HCT116 (cell line): ENCODE measurements at regions not wholly inside any gene's neighbourhood (a gene's known extent, or its start where the extent isn't known, plus 50 kb on each side); places are given as distances from the start of the nearest gene placed in this dataset.

Experiments used
- ATAC-seq: fragments of 200-7000 bp; cut with Tn5 transposase; 2 replicates; pipeline ENCODE4 v1.9.1; 2020; ENCODE audit warnings: mild to moderate bottlenecking, moderate library complexity
- BruUV-seq: library from RNA; stranded (reverse); fragments of 400-500 nt; replicated peaks from 2 replicates; lab custom pipeline; 2021; lab: Mats Ljungman, UMichigan
- CTCF ChIA-PET: fragments of 300-600 bp; sonication (Branson Sonifier 250); formaldehyde crosslinking; loops from one replicate; lab custom pipeline; 2021; ENCODE audit warnings: antibody characterized with exemption; lab: Charles Lee
- POLR2A ChIA-PET: fragments of 300-600, 350-600 bp; sonication (Branson Sonifier 250); formaldehyde crosslinking; loops from one replicate; lab custom pipeline; 2021; ENCODE audit warnings: antibody characterized with exemption; lab: Charles Lee
- RAD21 ChIA-PET, 2 experiments: fragments of 300-600 bp; sonication (Branson Sonifier 250); formaldehyde crosslinking; loops; one replicate each; lab custom pipeline; 2023; ENCODE audit warnings: low total read pairs in 2 of 2; ENCODE audit not compliant: uncharacterized antibody in 2 of 2, unreplicated experiment in 2 of 2, low non-redundant PET in 1 of 2; lab: Charles Lee
- DNase-seq: peaks from one replicate; pipeline ENCODE4 v3.0.0-alpha.2; 2010; ENCODE audit warnings: low read depth, low spot score
- H2AFZ ChIP-seq: fragments of 200-600 bp; shearing (Covaris generic), sonication (generic); 2 replicates; pipeline ENCODE4 v1.6.1; 2017; ENCODE audit warnings: low read depth, mixed run types, mixed read lengths, antibody characterized with exemption, low read length; ENCODE audit not compliant: poor library complexity, severe bottlenecking
- H3K27ac ChIP-seq: 2 replicates; pipeline ENCODE4 v1.5.1; 2012; ENCODE audit warnings: low read depth, low read length
- H3K27me3 ChIP-seq: fragments of 200-600 bp; sonication (generic); 2 replicates; pipeline ENCODE4 v1.6.1; 2016; ENCODE audit warnings: mixed run types, low read length, mixed read lengths; ENCODE audit not compliant: insufficient read depth
- H3K36me3 ChIP-seq, 2 experiments: fragments of 200-500 bp in 1 of 2; fragments of 200-600 bp in 1 of 2; sonication (Bioruptor generic) in 1 of 2; sonication (generic) in 1 of 2; 2 replicates each; pipeline versions ENCODE4 v1.5.1 to v1.6.1; 2014 to 2016; ENCODE audit warnings: low read length in 2 of 2, inconsistent platforms in 1 of 2, mixed read lengths in 1 of 2, mixed run types in 1 of 2; ENCODE audit not compliant: insufficient read depth in 2 of 2, control insufficient read depth in 1 of 2
- H3K4me1 ChIP-seq, 2 experiments: fragments of 200-600 bp in 1 of 2; sonication (generic) in 1 of 2; 2 replicates each; pipeline versions ENCODE4 v1.5.1 to v1.6.1; 2012 to 2017; ENCODE audit warnings: low read length in 2 of 2, inconsistent platforms in 1 of 2, mild to moderate bottlenecking in 1 of 2, mixed read lengths in 1 of 2, mixed run types in 1 of 2, moderate library complexity in 1 of 2; ENCODE audit not compliant: insufficient read depth in 2 of 2, control insufficient read depth in 1 of 2
- H3K4me2 ChIP-seq: fragments of 200-600 bp; sonication (generic); 2 replicates; pipeline ENCODE4 v1.6.1; 2017; ENCODE audit warnings: mixed run types, low read length, mixed read lengths
- H3K4me3 ChIP-seq, 2 experiments: fragments of 200-600 bp in 1 of 2; sonication (generic) in 1 of 2; replicated peaks in 1 of 2; 2 replicates each; pipeline ENCODE4 v1.5.1; 2011 to 2016; ENCODE audit warnings: low read length in 2 of 2, control low read depth in 1 of 2, low read depth in 1 of 2, mild to moderate bottlenecking in 1 of 2, mixed read lengths in 1 of 2, mixed run types in 1 of 2
- H3K79me2 ChIP-seq: fragments of 200-600 bp; sonication (generic); 2 replicates; pipeline ENCODE4 v1.6.1; 2017; ENCODE audit warnings: mild to moderate bottlenecking, mixed run types, low read length, moderate library complexity, mixed read lengths; ENCODE audit not compliant: insufficient read depth
- H3K9ac ChIP-seq: fragments of 200-600 bp; sonication (generic); 2 replicates; pipeline ENCODE4 v1.6.1; 2016; ENCODE audit warnings: low read length, mixed read lengths
- H3K9me2 ChIP-seq: fragments of 200-600 bp; sonication (generic), shearing (Covaris generic); 2 replicates; pipeline ENCODE4 v1.6.1; 2017; ENCODE audit warnings: mixed run types, mild to moderate bottlenecking, moderate library complexity; ENCODE audit not compliant: insufficient read depth
- H3K9me3 ChIP-seq, 2 experiments: fragments of 200-500 bp in 1 of 2; fragments of 200-600 bp in 1 of 2; sonication (Bioruptor generic) in 1 of 2; sonication (generic) in 1 of 2; 2 replicates each; pipeline ENCODE4 v1.6.1; 2014 to 2017; ENCODE audit warnings: low read length in 2 of 2, mixed read lengths in 2 of 2, inconsistent platforms in 1 of 2, low read depth in 1 of 2, mild to moderate bottlenecking in 1 of 2, mixed run types in 1 of 2, moderate library complexity in 1 of 2; ENCODE audit not compliant: control insufficient read depth in 1 of 2, insufficient read depth in 1 of 2
- H4K20me1 ChIP-seq: fragments of 200-600 bp; sonication (generic), shearing (Covaris generic); 2 replicates; pipeline ENCODE4 v1.6.1; 2017; ENCODE audit warnings: mixed run types, mild to moderate bottlenecking, moderate library complexity; ENCODE audit not compliant: insufficient read depth
- ATF3 ChIP-seq: IDR thresholded peaks from 2 replicates; pipeline ENCODE4 v1.6.1; 2012
- CTCF ChIP-seq, 3 experiments: fragments of 200-600 bp in 1 of 3; sonication (generic) in 1 of 3; IDR thresholded peaks in 2 of 3; conservative IDR thresholded peaks in 1 of 3; 2 replicates each; pipeline ENCODE4 v1.5.1; 2012 to 2017; ENCODE audit warnings: low read depth in 2 of 3, low read length in 2 of 3, antibody characterized with exemption in 1 of 3, borderline replicate concordance in 1 of 3, control low read depth in 1 of 3, mild to moderate bottlenecking in 1 of 3, mixed read lengths in 1 of 3, mixed run types in 1 of 3, moderate library complexity in 1 of 3; ENCODE audit not compliant: insufficient read depth in 1 of 3
- ELF1 ChIP-seq: IDR thresholded peaks from 2 replicates; pipeline ENCODE4 v1.6.1; 2012; ENCODE audit warnings: low read depth, borderline replicate concordance
- EZH2 ChIP-seq: fragments of 200-600 bp; sonication (generic); IDR thresholded peaks from 2 replicates; pipeline ENCODE4 v1.6.1; 2017; ENCODE audit warnings: antibody characterized with exemption, mixed run types
- JUND ChIP-seq: IDR thresholded peaks from 2 replicates; pipeline ENCODE4 v1.6.1; 2012
- POLR2AphosphoS5 ChIP-seq: IDR thresholded peaks from 2 replicates; pipeline ENCODE4 v1.6.1; 2011; ENCODE audit warnings: mild to moderate bottlenecking, low read depth, low read length, moderate library complexity
- RAD21 ChIP-seq: IDR thresholded peaks from 2 replicates; pipeline ENCODE4 v1.6.1; 2012; ENCODE audit warnings: low read depth, mild to moderate bottlenecking
- SIN3A ChIP-seq: IDR thresholded peaks from 2 replicates; pipeline ENCODE4 v1.6.1; 2012; ENCODE audit warnings: low read depth
- SRF ChIP-seq: IDR thresholded peaks from 2 replicates; pipeline ENCODE4 v1.6.1; 2012; ENCODE audit warnings: low read depth
- TCF7L2 ChIP-seq: IDR thresholded peaks from 2 replicates; pipeline ENCODE4 v1.7.0; 2011; ENCODE audit warnings: borderline replicate concordance, inconsistent platforms; ENCODE audit not compliant: insufficient read depth, insufficient read length; ENCODE audit errors: extremely low read depth
- YY1 ChIP-seq: IDR thresholded peaks from 2 replicates; pipeline ENCODE4 v1.6.1; 2011; ENCODE audit warnings: low read length, low read depth, moderate library complexity, mild to moderate bottlenecking; ENCODE audit not compliant: insufficient replicate concordance; ENCODE audit errors: extremely low read depth
- intact Hi-C: fragments of 100-400 bp; cut with micrococcal nuclease; formaldehyde crosslinking; loops from 2 replicates; pipeline ENCODE4 v1.10.0; 2022

- Histone ChIP-seq H3K79me2 (no peaks in the 10 kb centered on the region), H3K9me2 (no peaks in the 10 kb centered on the region), H3K9me3 (no peaks in the 10 kb centered on the region), H3K4me3 (no peak overlapping the region), H3K27me3 (no peaks in the 10 kb centered on the region), H3K4me1 (no peaks in the 10 kb centered on the region), H3K36me3 (no peaks in the 10 kb centered on the region), H4K20me1 (no peaks in the 10 kb centered on the region), H3K4me2 (no peak overlapping the region), H2AFZ (no peak overlapping the region), H3K27ac (no peak overlapping the region), H3K9ac (no peak overlapping the region)
- intact Hi-C loops, result no loop called here
- ATAC-seq (peak; percentile 72), DNase-seq (peak; percentile 4)
- ChIA-PET CTCF (interaction anchor here (1.6 kb wide), 1 partner anchor 517 kb away, joined by 4 read pairs; no protein-coding TSS in a partner anchor), RAD21 (no interaction called here), POLR2A (no interaction called here)
- no TSS peak for BruUV-seq
- TF ChIP-seq EZH2 (no peak), JUND (no peak), SRF (no peak), YY1 (no peak), ELF1 (no peak), CTCF (IDR thresholded peaks at IDR 0.05 in 2 of 3, conservative IDR thresholded peaks at IDR 0.05 in 1 of 3; ENCODE audit: borderline replicate concordance in 1 of 3, insufficient read depth in 1 of 3, low read depth in 2 of 3, low read length in 2 of 3) (peak; percentile 22 to 38 (median 24); a peak in 4 of 6 replicates), POLR2AphosphoS5 (no peak), RAD21 (peak; percentile 62), ATF3 (no peak), SIN3A (no peak), TCF7L2 (no peak)
Measured at GRCh38 chr3:102745881-102746280, 311.1 kb downstream of the ZPLD1 start.
